A549 (cell line): ENCODE measurements at regions not wholly inside any gene's neighbourhood (a gene's known extent, or its start where the extent isn't known, plus 50 kb on each side); places are given as distances from the start of the nearest gene placed in this dataset.

ENCODE experiments used
- ATAC-seq, 2 experiments: fragments of 200-7000 bp in 1 of 2; fragments of >200 bp in 1 of 2; cut with Nextera tagmentation in 1 of 2; cut with Tn5 transposase in 1 of 2; 3 replicates each; pipeline versions ENCODE4 v1.8.0 to v1.9.1; 2018 to 2020; ENCODE audit warnings: mild to moderate bottlenecking in 1 of 2, moderate library complexity in 1 of 2
- CTCF ChIA-PET: fragments of 300-600 bp; sonication (Branson Sonifier 250); formaldehyde crosslinking; extraction: SDS; loops from one replicate; lab custom pipeline; 2021; ENCODE audit warnings: antibody characterized with exemption, inconsistent platforms; lab: Yijun Ruan, JAX
- POLR2A ChIA-PET: fragments of 350-600 bp; formaldehyde crosslinking; extraction: SDS; loops from one replicate; lab custom pipeline; 2021; ENCODE audit warnings: antibody characterized with exemption, inconsistent platforms; lab: Yijun Ruan, JAX
- DNase-seq, 2 experiments: peaks; one replicate each; pipeline versions ENCODE4 v3.0.0 to v3.0.0-alpha.2; 2011 to 2016; ENCODE audit warnings: low read depth in 1 of 2, low spot score in 1 of 2
- FAIRE-seq: peaks from 2 replicates; lab custom pipeline; 2011; peaks lifted over from hg19 to GRCh38; lab: Jason Lieb, UNC
- H3K27ac ChIP-seq, 2 experiments: fragments of >200 bp; sonication (Bioruptor Twin); formaldehyde crosslinking; 3 replicates each; pipeline ENCODE4 v1.5.1; 2016 to 2017
- H3K4me1 ChIP-seq: fragments of >200 bp; sonication (Bioruptor Twin); formaldehyde crosslinking; 3 replicates; pipeline ENCODE4 v1.6.1; 2016
- H3K4me2 ChIP-seq: fragments of >200 bp; sonication (Bioruptor Twin); formaldehyde crosslinking; 3 replicates; pipeline ENCODE4 v1.6.1; 2016
- H3K4me3 ChIP-seq: fragments of >200 bp; sonication (Bioruptor Twin); formaldehyde crosslinking; 3 replicates; pipeline ENCODE4 v1.5.1; 2016
- H3K9me3 ChIP-seq: fragments of >200 bp; sonication (Bioruptor Twin); formaldehyde crosslinking; 3 replicates; pipeline ENCODE4 v1.6.1; 2016
- BHLHE40 ChIP-seq: IDR thresholded peaks from 2 replicates; pipeline ENCODE4 v1.6.1; 2012; ENCODE audit warnings: low read depth, low read length, inconsistent platforms
- CHD2 ChIP-seq: fragments of 150-350 bp; IDR thresholded peaks from 2 replicates; pipeline ENCODE4 v1.6.1; 2014; ENCODE audit warnings: low read length; ENCODE audit not compliant: partially characterized antibody
- CTCF ChIP-seq: fragments of >200 bp; sonication (Bioruptor Twin); formaldehyde crosslinking; IDR thresholded peaks from 3 replicates; pipeline ENCODE4 v1.5.1; 2016
- EHF ChIP-seq: fragments of 250-450 bp; sonication (Bioruptor Pico); IDR thresholded peaks from 2 replicates; pipeline ENCODE4 v1.5.0; 2020; ENCODE audit warnings: mild to moderate bottlenecking
- EHMT2 ChIP-seq: fragments of 200-600 bp; sonication (generic); IDR thresholded peaks from 2 replicates; pipeline ENCODE4 v1.6.1; 2016; ENCODE audit warnings: antibody characterized with exemption, low read depth, mild to moderate bottlenecking, moderate library complexity
- ELK1 ChIP-seq: fragments of 150-350 bp; IDR thresholded peaks from 2 replicates; pipeline ENCODE4 v1.6.1; 2014; ENCODE audit warnings: low read depth, mild to moderate bottlenecking, low read length
- EP300 ChIP-seq, 2 experiments: fragments of >200 bp; sonication (Bioruptor Twin); formaldehyde crosslinking; IDR thresholded peaks; 2 replicates in 1 of 2; 3 replicates in 1 of 2; pipeline ENCODE4 v1.6.1; 2016 to 2017
- ESRRA ChIP-seq: fragments of 150-350 bp; IDR thresholded peaks from 2 replicates; pipeline ENCODE4 v1.6.1; 2014; ENCODE audit warnings: mild to moderate bottlenecking, low read length, borderline replicate concordance
- FOXS1 ChIP-seq: fragments of 250-450 bp; sonication (Bioruptor Pico); IDR thresholded peaks from 2 replicates; pipeline ENCODE4 v1.5.0; 2020; ENCODE audit warnings: mild to moderate bottlenecking, moderate library complexity
- HEYL ChIP-seq: fragments of 250-450 bp; sonication (Bioruptor Pico); IDR thresholded peaks from 2 replicates; pipeline ENCODE4 v1.8.0; 2021; ENCODE audit warnings: mild to moderate bottlenecking, moderate library complexity
- HMGXB4 ChIP-seq: fragments of 250-450 bp; sonication (Bioruptor Pico); IDR thresholded peaks from 2 replicates; pipeline ENCODE4 v1.5.0; 2021; ENCODE audit warnings: mild to moderate bottlenecking, moderate library complexity, borderline replicate concordance
- JUNB ChIP-seq: fragments of >200 bp; sonication (Bioruptor Twin); formaldehyde crosslinking; IDR thresholded peaks from 2 replicates; pipeline ENCODE4 v1.6.1; 2016
- KDM1A ChIP-seq: fragments of 200-600 bp; sonication (generic); IDR thresholded peaks from 2 replicates; pipeline ENCODE4 v1.6.1; 2016; ENCODE audit warnings: low read depth, mild to moderate bottlenecking
- MAFK ChIP-seq: fragments of 450-650 bp; IDR thresholded peaks from 2 replicates; pipeline ENCODE4 v1.6.1; 2014; ENCODE audit not compliant: partially characterized antibody
- MAZ ChIP-seq: fragments of 150-350 bp; IDR thresholded peaks from 2 replicates; pipeline ENCODE4 v1.6.1; 2014; ENCODE audit warnings: antibody characterized with exemption, low read depth, low read length, borderline replicate concordance
- NPAS2 ChIP-seq: fragments of 250-450 bp; sonication (Bioruptor Pico); IDR thresholded peaks from 2 replicates; pipeline ENCODE4 v1.8.0; 2022; ENCODE audit warnings: mild to moderate bottlenecking, moderate library complexity, borderline replicate concordance
- NR3C1 ChIP-seq: fragments of >200 bp; sonication (Bioruptor Twin); formaldehyde crosslinking; IDR thresholded peaks from 3 replicates; pipeline ENCODE4 v1.6.1; 2017
- POLR2A ChIP-seq: IDR thresholded peaks from 2 replicates; pipeline ENCODE4 v1.6.1; 2012; ENCODE audit warnings: mild to moderate bottlenecking, low read length
- POLR2AphosphoS2 ChIP-seq: conservative IDR thresholded peaks from 2 replicates; pipeline ENCODE4 v1.6.1; 2012; ENCODE audit warnings: low read length, improper control_type of control experiment, inconsistent platforms
- REST ChIP-seq: fragments of 200-600 bp; sonication (generic); IDR thresholded peaks from 2 replicates; pipeline ENCODE4 v1.6.1; 2016; ENCODE audit warnings: antibody characterized with exemption, mild to moderate bottlenecking, moderate library complexity
- RFX5 ChIP-seq: fragments of 450-650 bp; IDR thresholded peaks from 2 replicates; pipeline ENCODE4 v1.7.1; 2014; ENCODE audit warnings: antibody characterized with exemption, mild to moderate bottlenecking, moderate library complexity
- SREBF2 ChIP-seq: fragments of 450-650 bp; IDR thresholded peaks from 2 replicates; pipeline ENCODE4 v1.6.1; 2014; ENCODE audit warnings: mild to moderate bottlenecking, moderate library complexity
- TFCP2L1 ChIP-seq: fragments of 250-450 bp; sonication (Bioruptor Pico); IDR thresholded peaks from 2 replicates; pipeline ENCODE4 v1.5.0; 2021; ENCODE audit warnings: mild to moderate bottlenecking
- TP53 ChIP-seq: fragments of 250-450 bp; sonication (Bioruptor Pico); IDR thresholded peaks from 2 replicates; pipeline ENCODE4 v1.5.0; 2021; ENCODE audit warnings: mild to moderate bottlenecking, moderate library complexity
- USF2 ChIP-seq: fragments of 450-650 bp; IDR thresholded peaks from 2 replicates; pipeline ENCODE4 v1.6.1; 2014; ENCODE audit warnings: antibody characterized with exemption
- ZC3H11A ChIP-seq: fragments of 450-650 bp; IDR thresholded peaks from 2 replicates; pipeline ENCODE4 v1.6.1; 2014; ENCODE audit warnings: antibody characterized with exemption, mild to moderate bottlenecking
- WGBS: methylation state at CpG from one replicate; pipeline ENCODE4 v1.1.6; 2017; ENCODE audit errors: missing lambda C conversion rate; 5-methylcytosine and 5-hydroxymethylcytosine counted together

GRCh38 chr21:36542312-36543101, 62.6 kb upstream of the CLDN14 start:
- Histone ChIP-seq H3K9me3 (no peaks in the 10 kb centered on the region), H3K4me3 (no peak overlapping the region), H3K27ac (no peak overlapping the region), H3K4me2 (no peak overlapping the region), H3K4me1 (no peaks in the 10 kb centered on the region)
- 52% methylated on average over 21 of the region's 34 CpGs for WGBS
- CTCF ChIA-PET, result no interaction called here
- ATAC-seq, result no peak
- POLR2A ChIA-PET, result no interaction called here
- DNase-seq, result no peak
- no peak for TF ChIP-seq HEYL (CRISPR knock-in tag)
- no peak for TF ChIP-seq TP53 (CRISPR knock-in tag)
- no peak for TF ChIP-seq ELK1
- no peak for TF ChIP-seq TFCP2L1 (CRISPR knock-in tag)
- no peak for TF ChIP-seq HMGXB4 (CRISPR knock-in tag)
- TF ChIP-seq FOXS1 (CRISPR knock-in tag), result no peak
- no peak for TF ChIP-seq MAZ
- no peak for TF ChIP-seq ZC3H11A
- no peak for TF ChIP-seq CTCF
- TF ChIP-seq SREBF2, result no peak
- no peak for TF ChIP-seq POLR2A
- no peak for TF ChIP-seq RFX5
- TF ChIP-seq USF2, result no peak
- TF ChIP-seq EP300 (IDR thresholded peaks at IDR 0.05), result no peak
- no peak for FAIRE-seq

GRCh38 chr21:36543924-36544323, 64.0 kb upstream of the CLDN14 start:
- WGBS, result 74% methylated on average over 4 of the region's 4 CpGs
- FAIRE-seq (no peak), DNase-seq (no peak), ATAC-seq (0 out of 6 replicates have a peak, but pooled peaks of 1 of the 2 experiments have one; percentile 24)
- no peaks in the 10 kb centered on the region for H3K4me1 ChIP-seq
- H3K4me2 ChIP-seq, result no peak overlapping the region
- ChIA-PET POLR2A (no interaction called here), CTCF (no interaction called here)
- H3K4me3 ChIP-seq, result no peak overlapping the region
- H3K9me3 ChIP-seq, result no peaks in the 10 kb centered on the region
- H3K27ac ChIP-seq, result no peak overlapping the region
- no peak for TF ChIP-seq NPAS2
- no peak for TF ChIP-seq HMGXB4 (CRISPR knock-in tag)
- no peak for TF ChIP-seq EHMT2
- no peak for TF ChIP-seq BHLHE40
- no peak for TF ChIP-seq MAZ
- no peak for TF ChIP-seq POLR2AphosphoS2
- TF ChIP-seq KDM1A, result no peak
- no peak for TF ChIP-seq CHD2
- TF ChIP-seq REST, result no peak
- TF ChIP-seq MAFK, result no peak
- no peak for TF ChIP-seq NR3C1
- no peak for TF ChIP-seq JUNB
- TF ChIP-seq ESRRA, result no peak
- no peak for TF ChIP-seq EHF (CRISPR knock-in tag)
